ENCODE measurements at regions not wholly inside any gene's neighbourhood (a gene's known extent, or its start where the extent isn't known, plus 50 kb on each side); places are given as distances from the start of the nearest gene placed in this dataset.

DNA sequence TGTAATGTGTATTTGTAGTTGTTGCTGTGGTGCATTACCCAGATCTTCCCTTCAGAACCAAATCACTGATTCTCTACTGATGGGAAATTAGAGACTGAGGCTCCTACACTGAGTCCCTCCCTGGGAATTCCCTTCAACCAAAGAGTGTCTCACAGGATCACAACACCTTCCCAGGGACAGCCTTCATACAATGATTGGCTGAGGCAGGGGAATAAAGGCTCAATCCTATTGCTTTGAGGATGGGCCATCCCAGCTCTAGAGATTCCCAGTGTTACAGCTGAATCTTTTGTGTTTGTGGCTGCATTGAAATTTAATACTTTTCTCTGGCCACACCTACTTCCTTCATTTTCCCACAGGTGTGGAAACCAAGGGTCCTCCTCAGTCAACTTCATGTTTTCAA, 96.4 kb upstream of the ELL2 start:
- TF ChIP-seq CTCF (IDR thresholded peaks at IDR 0.05) (no peak), POLR2A (IDR thresholded peaks at IDR 0.05) (no peak)
